Breast epithelium (tissue), 4 donors: ENCODE measurements at regions not wholly inside any gene's neighbourhood (a gene's known extent, or its start where the extent isn't known, plus 50 kb on each side); places are given as distances from the start of the nearest gene placed in this dataset.
"Not testable (repeated sequence)": the region's sequence is repeated elsewhere in the genome, so short reads cannot be mapped to it uniquely, and the experiment has no call there.

Source experiments
- DNase-seq, 2 donors: peaks; one replicate each; pipeline ENCODE4 v3.0.0-alpha.2; 2019; ENCODE audit warnings: low spot score in 2 of 2
- H3K27ac ChIP-seq, 2 donors: fragments of 200-600 bp; sonication (generic) in 1 of 2; one replicate each; pipeline ENCODE4 v1.5.1; 2016 to 2019; ENCODE audit warnings: mild to moderate bottlenecking in 1 of 2
- H3K27me3 ChIP-seq, 2 donors: fragments of 200-600 bp; sonication (generic) in 1 of 2; one replicate each; pipeline versions ENCODE4 v1.5.1 to v1.6.0; 2017 to 2019; ENCODE audit warnings: control low read depth in 1 of 2, mild to moderate bottlenecking in 1 of 2
- H3K36me3 ChIP-seq: fragments of 200-600 bp; one replicate; pipeline ENCODE4 v1.5.1; 2019
- H3K4me1 ChIP-seq, 2 donors: fragments of 200-600 bp; sonication (generic); one replicate each; pipeline ENCODE4 v1.5.1; 2016 to 2019; ENCODE audit warnings: control low read depth in 1 of 2
- H3K4me3 ChIP-seq, 3 donors: fragments of 200-600 bp; sonication (generic); 1 replicate in 2 of 3; 2 replicates in 1 of 3; pipeline ENCODE4 v1.5.1; 2016 to 2019; ENCODE audit warnings: mild to moderate bottlenecking in 3 of 3, moderate library complexity in 2 of 3
- H3K9me3 ChIP-seq, 2 donors: fragments of 200-600 bp; sonication (generic) in 1 of 2; one replicate each; pipeline ENCODE4 v1.5.1; 2016 to 2019; ENCODE audit warnings: control low read depth in 1 of 2
- POLR2A ChIP-seq: fragments of 450-650 bp; IDR thresholded peaks from one replicate; pipeline ENCODE4 v1.6.1; 2016; ENCODE audit warnings: antibody characterized with exemption, mild to moderate bottlenecking, moderate library complexity
- POLR2AphosphoS5 ChIP-seq, 3 donors: sonication (generic); formaldehyde crosslinking; IDR thresholded peaks; one replicate each; pipeline ENCODE4 v1.6.1; 2017; ENCODE audit warnings: antibody characterized with exemption in 3 of 3
- intact Hi-C: fragments of 100-400 bp; cut with DNase I; formaldehyde crosslinking; loops from one replicate; pipeline ENCODE4 v1.15.1; 2023; ENCODE audit warnings: low total_unique reads
- TF ChIP-seq, protein P1 (sequence below), 3 donors: fragments of 450-650 bp; IDR thresholded peaks; one replicate each; pipeline ENCODE4 v1.5.1; 2016 to 2017; ENCODE audit warnings: antibody characterized with exemption in 3 of 3, mild to moderate bottlenecking in 3 of 3, moderate library complexity in 3 of 3

DNA sequence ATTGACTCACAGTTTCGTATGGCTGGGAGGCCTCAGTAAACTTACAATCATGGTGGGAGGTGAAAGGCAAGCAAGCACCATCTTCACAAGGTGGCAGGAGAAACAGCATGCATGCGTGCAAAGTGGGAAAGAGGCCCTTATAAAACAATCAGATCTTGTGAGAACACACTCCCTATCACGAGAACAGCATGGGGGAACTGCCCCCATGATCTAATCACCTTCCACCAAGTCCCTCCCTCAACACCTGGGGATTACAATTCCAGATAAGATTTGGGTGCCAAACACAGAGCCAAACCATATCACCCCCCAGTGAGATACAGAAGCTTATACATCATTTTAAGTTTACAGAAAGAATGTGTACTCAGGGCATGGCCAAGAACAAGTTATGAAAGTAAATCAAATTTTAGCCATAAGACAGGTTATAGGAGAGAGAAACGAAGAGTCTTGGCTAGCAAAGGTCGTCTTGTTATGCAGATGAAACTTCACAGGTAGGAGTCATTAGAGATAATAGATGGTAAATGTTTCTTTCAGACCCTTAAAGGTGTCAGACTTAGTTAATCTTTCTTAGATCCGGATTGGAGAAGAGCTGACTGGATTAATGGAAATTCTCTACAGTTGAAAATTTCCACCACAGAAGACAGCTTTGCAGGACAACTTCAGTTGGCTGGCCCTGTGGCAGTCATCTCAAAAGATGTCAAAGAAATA, 79.8 kb upstream of the SEL1L start:
- Histone ChIP-seq H3K36me3 (no peaks in the 10 kb centered on the region), H3K9me3 (no peaks in the 10 kb centered on the region), H3K4me3 (no peak overlapping the region), H3K27me3 (no peaks in the 10 kb centered on the region), H3K4me1 (no peaks in the 10 kb centered on the region), H3K27ac (no peak overlapping the region)
- no peak for DNase-seq
- TF ChIP-seq, protein P1, sequence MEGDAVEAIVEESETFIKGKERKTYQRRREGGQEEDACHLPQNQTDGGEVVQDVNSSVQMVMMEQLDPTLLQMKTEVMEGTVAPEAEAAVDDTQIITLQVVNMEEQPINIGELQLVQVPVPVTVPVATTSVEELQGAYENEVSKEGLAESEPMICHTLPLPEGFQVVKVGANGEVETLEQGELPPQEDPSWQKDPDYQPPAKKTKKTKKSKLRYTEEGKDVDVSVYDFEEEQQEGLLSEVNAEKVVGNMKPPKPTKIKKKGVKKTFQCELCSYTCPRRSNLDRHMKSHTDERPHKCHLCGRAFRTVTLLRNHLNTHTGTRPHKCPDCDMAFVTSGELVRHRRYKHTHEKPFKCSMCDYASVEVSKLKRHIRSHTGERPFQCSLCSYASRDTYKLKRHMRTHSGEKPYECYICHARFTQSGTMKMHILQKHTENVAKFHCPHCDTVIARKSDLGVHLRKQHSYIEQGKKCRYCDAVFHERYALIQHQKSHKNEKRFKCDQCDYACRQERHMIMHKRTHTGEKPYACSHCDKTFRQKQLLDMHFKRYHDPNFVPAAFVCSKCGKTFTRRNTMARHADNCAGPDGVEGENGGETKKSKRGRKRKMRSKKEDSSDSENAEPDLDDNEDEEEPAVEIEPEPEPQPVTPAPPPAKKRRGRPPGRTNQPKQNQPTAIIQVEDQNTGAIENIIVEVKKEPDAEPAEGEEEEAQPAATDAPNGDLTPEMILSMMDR (IDR thresholded peaks at IDR 0.05) = no peak
- TF ChIP-seq POLR2A (no peak), POLR2AphosphoS5 (IDR thresholded peaks at IDR 0.05) (no peak)
- intact Hi-C loops = no loop called here

DNA sequence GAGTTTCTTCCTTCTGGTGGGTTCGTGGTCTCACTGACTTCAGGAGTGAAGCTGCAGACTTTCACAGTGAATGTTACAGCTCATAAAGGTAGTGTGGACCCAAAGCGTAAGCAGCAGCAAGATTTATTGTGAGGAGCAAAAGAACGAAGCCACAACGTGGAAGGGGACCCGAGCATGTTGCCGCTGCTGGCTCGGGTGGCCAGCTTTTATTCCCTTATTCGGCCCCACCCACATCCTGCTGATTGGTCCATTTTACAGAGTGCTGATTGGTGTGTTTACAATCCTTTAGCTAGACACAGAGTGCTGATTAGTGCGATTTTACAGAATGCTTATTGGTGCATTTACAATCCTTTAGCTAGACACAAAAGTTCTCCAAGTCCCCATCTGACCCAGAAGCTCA, 80.6 kb upstream of the SEL1L start:
- H3K36me3 ChIP-seq, H3K4me1 ChIP-seq, DNase-seq, H3K27ac ChIP-seq, H3K27me3 ChIP-seq, H3K4me3 ChIP-seq, intact Hi-C loops, H3K9me3 ChIP-seq: not testable (repeated sequence)

DNA sequence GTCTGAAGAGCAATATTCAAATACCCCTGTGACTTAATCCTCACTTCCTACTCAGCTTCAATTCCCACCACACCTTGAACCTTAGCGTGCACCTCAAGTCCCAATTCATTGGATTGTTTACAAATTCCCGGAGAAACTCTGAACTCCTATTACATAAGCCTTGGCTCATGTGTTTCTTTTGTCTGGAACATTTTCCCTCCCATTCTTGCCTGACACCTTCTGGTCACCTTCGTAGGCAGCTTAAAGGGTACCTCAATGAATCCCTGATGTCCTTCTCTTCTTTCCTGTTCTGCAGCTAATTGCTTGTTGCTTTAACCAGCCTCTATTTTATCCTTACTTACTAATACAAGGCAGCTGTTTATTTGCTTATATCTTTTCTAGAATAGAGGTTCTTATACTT, 85.0 kb upstream of the SEL1L start:
- no peak overlapping the region for H3K27ac ChIP-seq

DNA sequence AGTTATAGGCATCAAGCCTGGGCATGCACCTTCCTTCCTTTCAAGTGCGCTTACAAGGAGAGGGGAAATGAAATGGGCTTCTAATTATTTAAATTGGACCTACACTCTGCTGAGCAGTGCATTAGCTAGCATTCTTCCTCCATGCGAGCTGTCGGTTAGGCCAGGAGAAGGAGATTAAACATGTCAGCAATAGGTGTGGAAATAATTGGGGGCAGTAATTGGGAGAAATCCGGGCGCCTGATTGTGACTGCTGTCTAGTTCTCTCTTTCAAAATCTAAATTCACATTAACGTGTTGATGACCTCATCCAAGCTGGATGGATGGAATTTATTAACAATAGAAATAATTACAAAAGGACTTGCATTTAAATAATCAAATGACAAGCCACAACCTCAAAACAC, 86.2 kb upstream of the SEL1L start:
- intact Hi-C loops = no loop called here
- H3K36me3 ChIP-seq = no peaks in the 10 kb centered on the region
- H3K4me1 ChIP-seq = no peaks in the 10 kb centered on the region
- DNase-seq = no peak
- H3K27ac ChIP-seq = no peak overlapping the region
- H3K27me3 ChIP-seq = no peaks in the 10 kb centered on the region
- H3K4me3 ChIP-seq = no peak overlapping the region
- no peak for TF ChIP-seq POLR2AphosphoS5 (IDR thresholded peaks at IDR 0.05)
- TF ChIP-seq, protein P1 (IDR thresholded peaks at IDR 0.05) = no peak
- no peak for TF ChIP-seq POLR2A
- H3K9me3 ChIP-seq = no peaks in the 10 kb centered on the region

More for the DNA sequence above, 85.0 kb upstream of the SEL1L start:
- Histone ChIP-seq H3K27me3 (no peaks in the 10 kb centered on the region), H3K4me3 (no peak overlapping the region), H3K36me3 (no peaks in the 10 kb centered on the region), H3K4me1 (no peaks in the 10 kb centered on the region), H3K9me3 (no peaks in the 10 kb centered on the region)
- intact Hi-C loops = no loop called here
- DNase-seq = no peak
- TF ChIP-seq, protein P1 (IDR thresholded peaks at IDR 0.05) = no peak
- TF ChIP-seq POLR2A (no peak), POLR2AphosphoS5 (IDR thresholded peaks at IDR 0.05) (no peak)

DNA sequence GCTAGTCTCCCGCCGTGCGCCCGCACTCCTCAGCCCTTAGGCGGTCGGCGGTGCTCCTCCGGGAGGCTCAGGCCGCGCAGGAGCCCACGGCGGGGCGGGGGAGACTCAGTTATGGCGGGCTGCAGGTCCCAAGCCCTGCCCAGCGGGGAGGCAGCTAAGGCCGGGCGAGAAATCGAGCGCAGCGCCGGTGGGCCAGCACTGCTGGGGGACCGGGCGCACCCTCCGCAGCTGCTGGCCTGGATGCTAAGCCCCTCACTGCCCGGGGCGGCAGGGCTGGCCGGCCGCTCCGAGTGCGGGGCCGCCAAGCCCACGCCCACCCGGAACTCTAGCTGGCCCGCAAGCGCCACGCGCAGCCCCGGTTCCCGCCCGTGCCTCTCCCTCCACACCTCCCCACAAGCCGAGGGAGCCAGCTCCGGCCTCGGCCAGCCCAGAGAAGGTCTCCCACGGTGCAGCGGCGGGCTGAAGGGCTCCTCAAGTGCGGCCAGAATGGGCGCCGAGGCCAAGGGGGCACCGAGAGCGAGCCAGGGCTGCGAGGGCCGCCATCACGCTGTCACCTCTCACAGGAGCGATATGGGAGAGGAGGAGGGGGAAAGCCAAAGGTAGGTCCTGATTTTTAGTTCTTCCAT, 90.2 kb upstream of the SEL1L start:
- H3K27me3 ChIP-seq, intact Hi-C loops, H3K36me3 ChIP-seq, H3K27ac ChIP-seq, H3K9me3 ChIP-seq, H3K4me3 ChIP-seq, DNase-seq, H3K4me1 ChIP-seq: not testable (repeated sequence)

DNA sequence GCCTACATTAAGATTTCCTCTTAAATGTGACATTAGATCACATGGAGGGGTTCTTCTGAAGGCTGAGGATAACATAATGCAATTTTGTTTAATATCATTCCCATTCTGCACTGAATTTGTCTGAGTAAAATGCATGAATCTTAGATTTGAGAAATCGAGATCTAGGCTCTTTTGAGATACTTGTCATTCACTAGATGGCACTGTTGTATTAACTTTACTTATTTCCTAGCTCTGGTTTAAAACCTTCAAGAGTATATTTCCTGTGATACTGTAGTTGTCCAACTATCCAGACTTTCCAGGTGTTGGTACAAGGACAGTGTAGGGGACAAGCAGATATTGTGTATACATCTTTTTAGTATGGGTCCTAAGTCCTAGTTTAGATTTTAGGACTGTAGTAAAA, 91.7 kb upstream of the SEL1L start:
- no peak overlapping the region for H3K27ac ChIP-seq
- H3K27me3 ChIP-seq = no peaks in the 10 kb centered on the region
- H3K4me3 ChIP-seq = no peak overlapping the region
- H3K9me3 ChIP-seq = no peaks in the 10 kb centered on the region
- H3K36me3 ChIP-seq = no peaks in the 10 kb centered on the region
- no peaks in the 10 kb centered on the region for H3K4me1 ChIP-seq
- intact Hi-C loops = no loop called here
- no peak for DNase-seq
- no peak for TF ChIP-seq POLR2AphosphoS5 (IDR thresholded peaks at IDR 0.05)
- TF ChIP-seq POLR2A = no peak
- TF ChIP-seq, protein P1 (IDR thresholded peaks at IDR 0.05) = peak in 2 of 3 donors; percentile 26 to 53
